ENCODE measurements at regions not wholly inside any gene's neighbourhood (a gene's known extent, or its start where the extent isn't known, plus 50 kb on each side); places are given as distances from the start of the nearest gene placed in this dataset.
"Not testable (repeated sequence)": the region's sequence is repeated elsewhere in the genome, so short reads cannot be mapped to it uniquely, and the experiment has no call there.

DNA sequence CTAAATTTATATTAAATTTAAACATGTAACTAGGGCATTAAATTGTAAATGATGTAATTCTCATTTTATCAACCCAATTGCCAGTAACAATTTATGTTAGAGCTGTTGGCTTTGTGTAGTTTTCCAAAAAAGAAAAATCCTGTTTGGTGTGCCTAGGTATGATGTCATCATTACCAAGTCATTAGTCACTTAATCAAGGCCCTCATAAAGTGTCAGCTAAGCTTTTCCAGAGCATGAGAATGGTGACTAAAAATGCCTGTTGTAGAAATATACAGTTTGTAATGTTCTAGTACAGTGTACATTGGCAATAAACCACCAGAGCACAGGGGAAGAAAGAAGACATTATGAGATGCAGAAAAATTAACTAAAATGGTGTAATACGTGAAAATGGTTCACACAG, 593.8 kb upstream of the ANKRD30A start:
- H4K20me1 ChIP-seq (replicated peaks; ENCODE audit: control insufficient read depth, extremely low read depth, insufficient read depth, low read length): no peaks in the 10 kb centered on the region
- FAIRE-seq: no peak
- H3K9me1 ChIP-seq (replicated peaks; ENCODE audit: control insufficient read depth, extremely low read depth, insufficient read depth, low read length): no peaks in the 10 kb centered on the region

DNA sequence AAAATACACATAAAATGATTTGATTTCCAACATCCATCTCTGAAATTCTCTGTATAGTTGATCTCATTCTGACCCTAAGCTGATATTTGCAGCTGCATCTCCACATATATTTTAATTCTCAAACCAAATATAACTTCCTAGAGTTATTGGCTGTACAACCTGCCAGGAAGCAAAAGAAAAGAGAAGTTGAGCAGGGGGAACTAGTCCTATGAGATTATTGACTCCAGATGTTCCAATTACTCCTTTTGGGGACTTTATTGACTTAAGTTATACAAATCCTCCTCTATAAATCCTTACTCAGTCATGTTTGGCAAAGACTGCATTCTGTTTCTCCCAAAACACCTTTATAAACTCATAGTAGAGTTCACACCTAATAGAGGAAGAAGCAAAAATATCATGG, 599.4 kb upstream of the ANKRD30A start:
- Histone ChIP-seq H3K27me3 (ENCODE audit: control insufficient read depth in 2 of 2, insufficient read depth in 2 of 2, low read length in 2 of 2) (no peaks in the 10 kb centered on the region), H3K4me1 (ENCODE audit: control insufficient read depth, extremely low read depth, insufficient read depth, low read length) (no peaks in the 10 kb centered on the region), H3K9me1 (replicated peaks; ENCODE audit: control insufficient read depth, extremely low read depth, insufficient read depth, low read length) (no peaks in the 10 kb centered on the region), H3K9me3 (replicated peaks; ENCODE audit: control insufficient read depth, insufficient read depth, low read length) (no peaks in the 10 kb centered on the region), H4K20me1 (replicated peaks; ENCODE audit: control insufficient read depth, extremely low read depth, insufficient read depth, low read length) (no peaks in the 10 kb centered on the region), H3K27ac (ENCODE audit: insufficient read depth, low read depth, low read length) (no peak overlapping the region), H3K9ac (replicated peaks; ENCODE audit: extremely low read depth, insufficient read depth, low read length) (no peak overlapping the region), H3K4me3 (replicated peaks in 1 of 3; ENCODE audit: insufficient read depth in 1 of 3, low read depth in 1 of 3, low read length in 3 of 3) (no peak overlapping the region), H3K36me3 (ENCODE audit: control insufficient read depth in 2 of 2, extremely low read depth in 1 of 2, insufficient read depth in 2 of 2, low read length in 2 of 2) (no peaks in the 10 kb centered on the region), H2AFZ (ENCODE audit: low read depth, low read length) (no peak overlapping the region), H3K79me2 (ENCODE audit: control insufficient read depth, insufficient read depth, low read length) (no peaks in the 10 kb centered on the region), H3K4me2 (ENCODE audit: insufficient read depth, low read length) (no peak overlapping the region)
- intact Hi-C loops (cut with micrococcal nuclease): no loop called here
- TF ChIP-seq MYC (IDR thresholded peaks at IDR 0.05; ENCODE audit: low read depth, low read length) (no peak), GATA2 (IDR thresholded peaks at IDR 0.05; ENCODE audit: insufficient read depth, insufficient read length, low read depth, low read length) (no peak), FOS (IDR thresholded peaks at IDR 0.05; ENCODE audit: borderline replicate concordance, insufficient read depth, low read length) (no peak), POLR2AphosphoS5 (IDR thresholded peaks at IDR 0.05; ENCODE audit: insufficient read depth, low read depth, low read length) (no peak), EZH2 (IDR thresholded peaks at IDR 0.05; ENCODE audit: borderline replicate concordance, low read depth, low read length, severe bottlenecking) (no peak), JUN (IDR thresholded peaks at IDR 0.05; ENCODE audit: borderline replicate concordance, insufficient read depth, insufficient read length, low read depth) (no peak), POLR2A (IDR thresholded peaks at IDR 0.05; ENCODE audit: low read depth, low read length) (no peak)
- TF ChIP-seq, protein P1, sequence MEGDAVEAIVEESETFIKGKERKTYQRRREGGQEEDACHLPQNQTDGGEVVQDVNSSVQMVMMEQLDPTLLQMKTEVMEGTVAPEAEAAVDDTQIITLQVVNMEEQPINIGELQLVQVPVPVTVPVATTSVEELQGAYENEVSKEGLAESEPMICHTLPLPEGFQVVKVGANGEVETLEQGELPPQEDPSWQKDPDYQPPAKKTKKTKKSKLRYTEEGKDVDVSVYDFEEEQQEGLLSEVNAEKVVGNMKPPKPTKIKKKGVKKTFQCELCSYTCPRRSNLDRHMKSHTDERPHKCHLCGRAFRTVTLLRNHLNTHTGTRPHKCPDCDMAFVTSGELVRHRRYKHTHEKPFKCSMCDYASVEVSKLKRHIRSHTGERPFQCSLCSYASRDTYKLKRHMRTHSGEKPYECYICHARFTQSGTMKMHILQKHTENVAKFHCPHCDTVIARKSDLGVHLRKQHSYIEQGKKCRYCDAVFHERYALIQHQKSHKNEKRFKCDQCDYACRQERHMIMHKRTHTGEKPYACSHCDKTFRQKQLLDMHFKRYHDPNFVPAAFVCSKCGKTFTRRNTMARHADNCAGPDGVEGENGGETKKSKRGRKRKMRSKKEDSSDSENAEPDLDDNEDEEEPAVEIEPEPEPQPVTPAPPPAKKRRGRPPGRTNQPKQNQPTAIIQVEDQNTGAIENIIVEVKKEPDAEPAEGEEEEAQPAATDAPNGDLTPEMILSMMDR (IDR thresholded peaks at IDR 0.05; ENCODE audit: extremely low read depth in 1 of 2, insufficient read depth in 1 of 2, low read depth in 1 of 2, low read length in 2 of 2): no peak
- TF ChIP-seq, protein P2, sequence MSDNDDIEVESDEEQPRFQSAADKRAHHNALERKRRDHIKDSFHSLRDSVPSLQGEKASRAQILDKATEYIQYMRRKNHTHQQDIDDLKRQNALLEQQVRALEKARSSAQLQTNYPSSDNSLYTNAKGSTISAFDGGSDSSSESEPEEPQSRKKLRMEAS (IDR thresholded peaks at IDR 0.05; ENCODE audit: insufficient read depth, insufficient read length): no peak
- ChIA-PET CTCF (no interaction called here), POLR2A (interaction anchor here (0.9 kb wide), 1 partner anchor 172 kb away, joined by 3 read pairs; no protein-coding TSS in a partner anchor)
- BruUV-seq (replicated peaks): no TSS peak
- DNase-seq (ENCODE audit: low read depth, low spot score) (no peak), FAIRE-seq (no peak)
- dilution Hi-C loops (cut with MboI; ENCODE audit: extremely low pct_ligation_motif_present, low sequenced_read_pairs): no loop called here

More for the DNA sequence above, 593.8 kb upstream of the ANKRD30A start:
- Histone ChIP-seq H3K36me3 (ENCODE audit: control insufficient read depth in 2 of 2, extremely low read depth in 1 of 2, insufficient read depth in 2 of 2, low read length in 2 of 2) (no peaks in the 10 kb centered on the region), H3K4me3 (replicated peaks in 1 of 3; ENCODE audit: insufficient read depth in 1 of 3, low read depth in 1 of 3, low read length in 3 of 3) (no peak overlapping the region), H3K4me1 (ENCODE audit: control insufficient read depth, extremely low read depth, insufficient read depth, low read length) (peaks cover 15% of the 10 kb centered on the region), H2AFZ (ENCODE audit: low read depth, low read length) (no peak overlapping the region), H3K9me3 (replicated peaks; ENCODE audit: control insufficient read depth, insufficient read depth, low read length) (no peaks in the 10 kb centered on the region), H3K27me3 (ENCODE audit: control insufficient read depth in 2 of 2, insufficient read depth in 2 of 2, low read length in 2 of 2) (no peaks in the 10 kb centered on the region), H3K9ac (replicated peaks; ENCODE audit: extremely low read depth, insufficient read depth, low read length) (no peak overlapping the region), H3K4me2 (ENCODE audit: insufficient read depth, low read length) (no peak overlapping the region), H3K27ac (ENCODE audit: insufficient read depth, low read depth, low read length) (no peak overlapping the region), H3K79me2 (ENCODE audit: control insufficient read depth, insufficient read depth, low read length) (no peaks in the 10 kb centered on the region)
- POLR2A ChIA-PET: interaction anchor here (0.6 kb wide), 1 partner anchor 158 kb away, joined by 4 read pairs; no protein-coding TSS in a partner anchor
- CTCF ChIA-PET: no interaction called here
- intact Hi-C loops (cut with micrococcal nuclease): no loop called here
- dilution Hi-C loops (cut with MboI; ENCODE audit: extremely low pct_ligation_motif_present, low sequenced_read_pairs): no loop called here
- TF ChIP-seq JUN (IDR thresholded peaks at IDR 0.05; ENCODE audit: borderline replicate concordance, insufficient read depth, insufficient read length, low read depth): peak; percentile 48
- TF ChIP-seq MYC (IDR thresholded peaks at IDR 0.05; ENCODE audit: low read depth, low read length): no peak
- BruUV-seq (replicated peaks): no TSS peak
- DNase-seq (ENCODE audit: low read depth, low spot score): no peak

DNA sequence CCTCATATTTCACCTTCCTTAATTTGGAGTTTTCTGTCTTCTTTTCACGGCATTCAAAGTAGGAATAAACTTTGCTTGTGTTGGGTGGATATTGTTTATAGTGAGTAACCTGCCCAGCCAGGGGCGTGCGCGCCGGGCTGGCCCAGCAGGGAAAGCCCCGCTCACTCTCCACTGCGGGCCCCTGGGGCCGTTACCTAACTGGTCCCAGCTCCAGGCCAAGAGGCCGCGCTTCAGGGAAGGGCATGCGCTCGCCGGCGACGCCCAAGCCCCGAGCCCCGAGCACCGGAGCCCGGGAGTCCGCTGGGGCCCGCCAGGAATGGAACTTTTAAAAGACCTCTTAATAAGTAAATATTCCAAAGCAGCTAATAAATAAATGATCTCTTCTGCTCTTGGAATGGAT, 601.3 kb upstream of the ANKRD30A start:
- H3K27ac ChIP-seq (ENCODE audit: insufficient read depth, low read depth, low read length); H3K9ac ChIP-seq (replicated peaks; ENCODE audit: extremely low read depth, insufficient read depth, low read length); H3K27me3 ChIP-seq (ENCODE audit: control insufficient read depth in 2 of 2, insufficient read depth in 2 of 2, low read length in 2 of 2); BruUV-seq (replicated peaks); H4K20me1 ChIP-seq (replicated peaks; ENCODE audit: control insufficient read depth, extremely low read depth, insufficient read depth, low read length); H3K36me3 ChIP-seq (ENCODE audit: control insufficient read depth in 2 of 2, extremely low read depth in 1 of 2, insufficient read depth in 2 of 2, low read length in 2 of 2); H3K4me1 ChIP-seq (ENCODE audit: control insufficient read depth, extremely low read depth, insufficient read depth, low read length); DNase-seq (ENCODE audit: low read depth, low spot score); CTCF ChIA-PET; H3K4me2 ChIP-seq (ENCODE audit: insufficient read depth, low read length); H3K9me3 ChIP-seq (replicated peaks; ENCODE audit: control insufficient read depth, insufficient read depth, low read length); FAIRE-seq; H3K4me3 ChIP-seq (replicated peaks in 1 of 3; ENCODE audit: insufficient read depth in 1 of 3, low read depth in 1 of 3, low read length in 3 of 3); H2AFZ ChIP-seq (ENCODE audit: low read depth, low read length); H3K9me1 ChIP-seq (replicated peaks; ENCODE audit: control insufficient read depth, extremely low read depth, insufficient read depth, low read length); intact Hi-C loops (cut with micrococcal nuclease); dilution Hi-C loops (cut with MboI; ENCODE audit: extremely low pct_ligation_motif_present, low sequenced_read_pairs); POLR2A ChIA-PET; H3K79me2 ChIP-seq (ENCODE audit: control insufficient read depth, insufficient read depth, low read length): not testable (repeated sequence)

Data from endothelial cell of umbilical vein (primary cell).